Nephron (organoid): ENCODE measurements at regions not wholly inside any gene's neighbourhood (a gene's known extent, or its start where the extent isn't known, plus 50 kb on each side); places are given as distances from the start of the nearest gene placed in this dataset.

Experiments used
- H3K27ac Mint-ChIP-seq, 3 experiments: 2 replicates each; pipeline ENCODE4 v1.8.0; 2020; ENCODE audit warnings: mixed read lengths in 3 of 3, mild to moderate bottlenecking in 2 of 3, moderate library complexity in 1 of 3
- H3K27me3 Mint-ChIP-seq: 2 replicates; pipeline ENCODE4 v1.8.0; 2021; ENCODE audit warnings: low read depth, mild to moderate bottlenecking, moderate library complexity, mixed read lengths
- H3K36me3 Mint-ChIP-seq: 2 replicates; pipeline ENCODE4 v1.8.0; 2020; ENCODE audit warnings: low read depth, mixed read lengths
- H3K4me1 Mint-ChIP-seq: 2 replicates; pipeline ENCODE4 v1.8.0; 2020; ENCODE audit warnings: mixed read lengths
- H3K4me3 Mint-ChIP-seq, 3 experiments: 2 replicates each; pipeline ENCODE4 v1.8.0; 2020; ENCODE audit warnings: mild to moderate bottlenecking in 3 of 3, mixed read lengths in 3 of 3, moderate library complexity in 2 of 3
- H3K9me3 Mint-ChIP-seq: 2 replicates; pipeline ENCODE4 v1.8.0; 2020; ENCODE audit warnings: mixed read lengths
- TF ChIP-seq, protein P1 (sequence below), 3 experiments: fragments of 200-600 bp; sonication (generic); IDR thresholded peaks; one replicate each; pipeline ENCODE4 v1.5.0; 2021; ENCODE audit warnings: antibody characterized with exemption in 3 of 3; ENCODE audit not compliant: unreplicated experiment in 3 of 3

DNA sequence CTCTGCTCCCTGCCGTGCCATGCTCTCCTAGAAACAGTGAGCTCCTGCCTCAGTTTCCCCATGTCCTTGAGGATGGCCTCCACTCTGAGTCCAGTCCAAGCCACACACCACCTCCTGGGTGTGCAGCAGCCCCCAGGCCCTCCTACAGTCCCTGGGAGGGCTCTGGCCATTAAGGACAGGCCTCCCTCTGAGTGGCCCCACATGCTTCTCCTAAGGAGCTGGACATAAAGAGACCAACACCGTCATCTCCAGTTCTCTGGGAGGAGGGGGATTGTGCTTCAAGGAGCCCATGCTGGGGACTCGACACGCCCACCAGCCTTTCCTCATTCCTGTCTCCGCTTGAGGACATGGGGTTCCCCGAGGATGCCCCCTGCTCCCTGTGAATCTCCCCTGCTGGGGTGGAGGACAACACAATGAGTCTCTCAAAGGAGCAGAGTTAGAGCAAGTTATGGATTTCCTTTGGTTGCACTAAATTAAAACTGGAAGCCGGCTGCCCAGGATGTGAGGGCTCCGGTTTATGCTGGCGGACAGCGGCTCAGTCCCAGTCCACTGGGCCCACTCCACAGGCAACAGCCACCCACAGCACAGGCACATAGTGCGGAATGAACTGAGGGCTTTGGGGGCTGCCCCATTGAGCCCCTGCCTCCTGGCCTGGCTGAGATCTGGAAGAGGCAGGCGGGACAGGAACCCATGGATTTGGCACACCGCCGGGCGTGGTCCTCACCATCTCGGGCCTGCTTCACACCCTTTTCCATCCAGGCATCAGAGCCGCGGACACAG is 165.6 kb upstream of the IQSEC1 start:
- Mint-ChIP-seq H3K27ac (no peak overlapping the region), H3K27me3 (peaks cover 48% of the 10 kb centered on the region), H3K9me3 (no peaks in the 10 kb centered on the region), H3K4me1 (peaks cover 11% of the 10 kb centered on the region), H3K36me3 (no peaks in the 10 kb centered on the region), H3K4me3 (no peak overlapping the region)
- TF ChIP-seq, protein P1, sequence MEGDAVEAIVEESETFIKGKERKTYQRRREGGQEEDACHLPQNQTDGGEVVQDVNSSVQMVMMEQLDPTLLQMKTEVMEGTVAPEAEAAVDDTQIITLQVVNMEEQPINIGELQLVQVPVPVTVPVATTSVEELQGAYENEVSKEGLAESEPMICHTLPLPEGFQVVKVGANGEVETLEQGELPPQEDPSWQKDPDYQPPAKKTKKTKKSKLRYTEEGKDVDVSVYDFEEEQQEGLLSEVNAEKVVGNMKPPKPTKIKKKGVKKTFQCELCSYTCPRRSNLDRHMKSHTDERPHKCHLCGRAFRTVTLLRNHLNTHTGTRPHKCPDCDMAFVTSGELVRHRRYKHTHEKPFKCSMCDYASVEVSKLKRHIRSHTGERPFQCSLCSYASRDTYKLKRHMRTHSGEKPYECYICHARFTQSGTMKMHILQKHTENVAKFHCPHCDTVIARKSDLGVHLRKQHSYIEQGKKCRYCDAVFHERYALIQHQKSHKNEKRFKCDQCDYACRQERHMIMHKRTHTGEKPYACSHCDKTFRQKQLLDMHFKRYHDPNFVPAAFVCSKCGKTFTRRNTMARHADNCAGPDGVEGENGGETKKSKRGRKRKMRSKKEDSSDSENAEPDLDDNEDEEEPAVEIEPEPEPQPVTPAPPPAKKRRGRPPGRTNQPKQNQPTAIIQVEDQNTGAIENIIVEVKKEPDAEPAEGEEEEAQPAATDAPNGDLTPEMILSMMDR (IDR thresholded peaks at IDR 0.05; ENCODE audit: unreplicated experiment in 3 of 3), result no peak

DNA sequence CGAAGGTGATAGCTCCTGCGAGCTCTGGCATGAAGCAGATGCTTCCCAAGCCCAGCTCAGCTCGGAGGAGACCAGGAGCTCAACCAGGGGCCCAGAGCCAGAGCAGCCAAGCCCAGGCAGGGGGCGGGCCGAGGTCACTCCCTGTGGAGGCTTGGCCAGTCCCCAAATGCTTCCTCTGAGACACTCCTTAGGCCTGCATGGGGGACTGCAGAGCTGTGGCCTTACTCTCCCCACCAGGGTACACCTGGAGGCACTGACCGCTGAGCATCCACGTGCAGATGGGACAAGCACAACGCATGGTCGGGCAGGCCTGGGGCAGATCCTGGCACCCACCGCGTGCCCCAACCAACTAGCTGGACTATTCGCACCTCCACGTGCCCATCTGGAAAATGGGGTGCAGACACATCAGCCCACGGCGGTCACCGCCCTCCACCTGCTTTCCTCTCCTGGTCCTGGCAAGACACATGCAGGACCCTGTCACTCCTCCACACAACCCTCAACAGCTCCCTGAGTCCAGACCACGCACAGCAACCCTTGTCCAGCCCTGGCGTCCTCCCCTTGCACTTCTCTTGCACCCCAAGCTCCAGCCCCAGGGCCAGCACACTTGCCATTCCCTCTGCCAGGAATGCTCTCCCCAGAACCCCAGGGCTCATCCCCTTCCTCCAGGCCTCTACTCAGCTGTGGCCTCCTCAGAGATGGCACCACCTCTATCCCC is 164.7 kb upstream of the IQSEC1 start:
- H3K4me1 Mint-ChIP-seq, result peaks cover 15% of the 10 kb centered on the region
- no peaks in the 10 kb centered on the region for H3K36me3 Mint-ChIP-seq
- H3K4me3 Mint-ChIP-seq, result no peak overlapping the region

DNA sequence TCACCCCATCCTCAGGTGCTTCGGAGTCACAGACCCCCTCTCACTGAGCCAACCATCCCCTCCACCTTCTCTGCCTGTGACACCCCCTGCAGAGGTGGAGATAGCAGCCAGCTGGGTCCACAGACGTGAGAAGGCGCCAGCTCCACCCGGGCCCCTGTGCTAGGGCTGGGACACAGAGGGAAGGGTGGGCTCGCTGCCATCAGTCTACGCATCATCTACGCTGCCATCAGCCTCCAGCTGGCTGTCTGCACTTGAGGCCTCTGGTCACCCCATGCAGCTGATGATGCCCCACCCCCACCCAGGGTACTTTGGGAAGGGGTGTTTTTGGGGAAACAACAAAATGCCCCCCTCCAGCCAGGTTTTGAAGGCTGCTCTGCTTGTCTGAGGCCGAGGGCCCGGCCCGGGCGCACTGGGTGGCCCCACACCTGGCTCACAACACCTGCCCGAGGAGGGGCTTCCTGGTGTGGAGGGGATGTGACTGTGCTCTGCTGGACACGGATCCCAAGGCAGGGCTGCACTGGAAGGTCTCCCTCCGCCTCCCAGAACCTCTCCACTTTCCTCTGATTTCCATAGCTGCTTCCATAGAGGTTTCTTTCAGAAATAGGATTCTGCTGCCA is 163.4 kb upstream of the IQSEC1 start:
- H3K36me3 Mint-ChIP-seq, result no peaks in the 10 kb centered on the region
- H3K4me3 Mint-ChIP-seq, result no peak overlapping the region
- TF ChIP-seq, protein P1 (IDR thresholded peaks at IDR 0.05; ENCODE audit: unreplicated experiment in 3 of 3), result no peak
- H3K9me3 Mint-ChIP-seq, result peaks cover under 1% of the 10 kb centered on the region
- H3K4me1 Mint-ChIP-seq, result peaks cover 17% of the 10 kb centered on the region
- no peak overlapping the region for H3K27ac Mint-ChIP-seq
- peaks cover 58% of the 10 kb centered on the region for H3K27me3 Mint-ChIP-seq

More for the DNA sequence above, 164.7 kb upstream of the IQSEC1 start:
- H3K9me3 Mint-ChIP-seq, result no peaks in the 10 kb centered on the region
- TF ChIP-seq, protein P1 (IDR thresholded peaks at IDR 0.05; ENCODE audit: unreplicated experiment in 3 of 3), result no peak
- peaks cover 51% of the 10 kb centered on the region for H3K27me3 Mint-ChIP-seq
- H3K27ac Mint-ChIP-seq, result no peak overlapping the region

DNA sequence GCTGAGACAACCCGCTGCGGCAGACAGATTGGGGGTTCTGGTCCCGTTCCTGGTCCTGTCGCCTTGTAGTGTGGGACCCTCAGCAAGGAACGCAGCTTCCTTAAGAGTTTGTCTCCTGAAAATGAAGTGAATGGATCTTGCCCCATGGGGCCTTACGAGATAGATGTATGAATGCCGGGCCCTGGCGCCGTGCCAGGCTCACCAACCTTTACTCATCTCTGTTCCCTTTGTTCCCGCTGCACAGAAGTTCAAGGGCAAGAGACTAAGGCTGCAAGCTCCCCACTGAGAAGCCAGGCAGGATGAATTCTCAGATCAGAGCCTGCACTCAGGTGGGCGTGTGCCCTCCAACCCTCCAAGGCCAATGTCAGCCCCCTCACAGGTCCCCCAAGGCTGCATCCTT is 162.7 kb upstream of the IQSEC1 start:
- no peaks in the 10 kb centered on the region for H3K36me3 Mint-ChIP-seq
- H3K4me3 Mint-ChIP-seq, result no peak overlapping the region
- TF ChIP-seq, protein P1 (IDR thresholded peaks at IDR 0.05; ENCODE audit: unreplicated experiment in 3 of 3), result no peak
- H3K4me1 Mint-ChIP-seq, result peaks cover 20% of the 10 kb centered on the region
- peaks cover 59% of the 10 kb centered on the region for H3K27me3 Mint-ChIP-seq
- H3K9me3 Mint-ChIP-seq, result peaks cover 2% of the 10 kb centered on the region
- no peak overlapping the region for H3K27ac Mint-ChIP-seq

DNA sequence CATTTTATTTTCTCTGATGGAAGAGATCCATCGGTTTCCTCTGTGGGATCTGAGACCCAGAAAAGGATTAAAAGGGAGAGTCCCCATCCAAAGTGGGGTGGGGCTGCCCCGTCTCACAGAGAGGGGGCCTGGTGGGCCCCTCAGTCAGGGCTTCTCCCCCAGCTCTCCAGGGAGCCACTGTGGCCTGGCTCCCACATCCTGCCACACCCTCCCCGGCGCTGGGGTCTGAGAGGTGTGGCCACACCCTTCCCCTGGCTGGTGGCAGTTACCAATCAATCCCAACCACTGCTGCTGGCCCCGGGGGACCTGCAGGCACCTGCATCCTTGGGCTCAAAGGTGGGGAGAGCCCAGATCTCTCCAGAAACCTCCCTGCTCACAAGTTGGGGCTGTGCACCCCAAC is 161.8 kb upstream of the IQSEC1 start:
- Mint-ChIP-seq H3K4me3 (no peak overlapping the region), H3K9me3 (peaks cover 2% of the 10 kb centered on the region), H3K36me3 (no peaks in the 10 kb centered on the region), H3K27me3 (peaks cover 59% of the 10 kb centered on the region), H3K27ac (no peak overlapping the region), H3K4me1 (peaks cover 20% of the 10 kb centered on the region)
- TF ChIP-seq, protein P1 (IDR thresholded peaks at IDR 0.05; ENCODE audit: unreplicated experiment in 3 of 3), result no peak
